ENCODE measurements at regions not wholly inside any gene's neighbourhood (a gene's known extent, or its start where the extent isn't known, plus 50 kb on each side); places are given as distances from the start of the nearest gene placed in this dataset.
A peak's percentile ranks its signal among the peaks of the same experiment; 100 is the strongest.

DNA sequence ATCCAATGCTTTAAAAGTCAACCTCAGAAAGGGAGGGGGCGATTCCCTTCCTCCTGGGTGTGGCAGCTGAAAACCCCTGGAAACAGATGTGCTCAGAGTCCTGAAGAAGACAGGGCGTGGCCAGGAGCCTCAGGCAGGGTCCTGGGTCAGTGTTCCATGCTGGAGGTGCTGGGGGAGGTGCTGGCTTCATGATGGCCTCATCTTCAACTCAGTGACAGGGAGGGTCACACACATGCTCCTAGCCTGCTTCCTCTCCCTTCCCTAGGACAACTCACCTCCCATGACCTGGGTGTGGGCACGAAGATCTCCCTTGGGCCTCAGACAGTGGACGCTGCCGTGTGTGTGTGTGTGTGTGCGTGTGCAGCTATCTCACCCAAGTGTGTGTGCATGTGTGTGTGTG is 245.6 kb upstream of the B3GAT1 start:
- no peak overlapping the region for H3K56ac ChIP-seq (replicated peaks; ENCODE audit: insufficient read length, low read depth, low read length)
- no peak overlapping the region for H4K8ac ChIP-seq (ENCODE audit: extremely low read depth, insufficient read depth, low read length)
- no peak overlapping the region for H3K4me3 ChIP-seq (ENCODE audit: extremely low read depth in 1 of 4, insufficient read depth in 2 of 4, low read depth in 3 of 4, low read length in 4 of 4)
- H3K4me1 ChIP-seq (replicated peaks in 1 of 4; ENCODE audit: control insufficient read depth in 3 of 4, insufficient read depth in 4 of 4, low read length in 3 of 4), result no peaks in the 10 kb centered on the region; a peak in 1 of 7 replicates
- peaks cover 4 to 8% of the 10 kb centered on the region in 2 experiments; a peak in 1 of 4 replicates for H3K9me3 ChIP-seq (ENCODE audit: insufficient read depth in 2 of 2, low read depth in 1 of 2, low read length in 1 of 2)
- H2AFZ ChIP-seq (ENCODE audit: low read length), result no peak overlapping the region
- H2BK5ac ChIP-seq (ENCODE audit: low read depth, low read length), result no peak overlapping the region
- H3K36me3 ChIP-seq (ENCODE audit: control insufficient read depth in 2 of 4, insufficient read depth in 4 of 4, low read length in 3 of 4), result no peaks in the 10 kb centered on the region
- H2AK5ac ChIP-seq (ENCODE audit: low read depth, low read length), result no peak overlapping the region
- no peak overlapping the region for H2BK120ac ChIP-seq (replicated peaks; ENCODE audit: low read depth, low read length)
- no peaks in the 10 kb centered on the region for H3K27me3 ChIP-seq (replicated peaks in 1 of 4; ENCODE audit: control insufficient read depth in 3 of 4, extremely low read depth in 1 of 4, insufficient read depth in 3 of 4, low read length in 3 of 4)
- TF ChIP-seq ASH2L (IDR thresholded peaks at IDR 0.05; ENCODE audit: low read length) (no peak), CHD1 (IDR thresholded peaks at IDR 0.05; ENCODE audit: low read depth, low read length) (no peak), RAD21 (IDR thresholded peaks at IDR 0.05 in 1 of 2, conservative IDR thresholded peaks at IDR 0.05 in 1 of 2; ENCODE audit: low read depth in 2 of 2, low read length in 2 of 2) (no peak)
- TF ChIP-seq, protein P1, sequence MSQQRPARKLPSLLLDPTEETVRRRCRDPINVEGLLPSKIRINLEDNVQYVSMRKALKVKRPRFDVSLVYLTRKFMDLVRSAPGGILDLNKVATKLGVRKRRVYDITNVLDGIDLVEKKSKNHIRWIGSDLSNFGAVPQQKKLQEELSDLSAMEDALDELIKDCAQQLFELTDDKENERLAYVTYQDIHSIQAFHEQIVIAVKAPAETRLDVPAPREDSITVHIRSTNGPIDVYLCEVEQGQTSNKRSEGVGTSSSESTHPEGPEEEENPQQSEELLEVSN (IDR thresholded peaks at IDR 0.05), result no peak
- H3K18ac ChIP-seq (ENCODE audit: extremely low read depth, low read length), result no peak overlapping the region; the same call in 1 of the 2 replicates
- no peaks in the 10 kb centered on the region for H3K79me1 ChIP-seq (ENCODE audit: low read depth, low read length)
- no peak overlapping the region for H2BK20ac ChIP-seq (ENCODE audit: low read length)
- no peak overlapping the region for H3K23ac ChIP-seq (ENCODE audit: insufficient read length)
- H4K5ac ChIP-seq (ENCODE audit: insufficient read length, low read depth, low read length), result no peak overlapping the region
- no peak overlapping the region for H3K4ac ChIP-seq (replicated peaks; ENCODE audit: insufficient read length, low read depth, low read length)
- H2BK15ac ChIP-seq (ENCODE audit: low read length), result no peak overlapping the region
- H4K91ac ChIP-seq (replicated peaks; ENCODE audit: insufficient read length, low read length), result no peak overlapping the region
- CTCF ChIA-PET (ENCODE audit: partially characterized antibody), result interaction anchor here (1.2 to 1.6 kb wide), 2 partner anchors 11 to 45 kb away, joined by 3 to 5 read pairs; no protein-coding TSS in a partner anchor
- WGBS, 2 experiments (ENCODE audit: extremely low coverage in 1 of 2, insufficient coverage in 1 of 2, insufficient read length in 1 of 2, insufficient replicate concordance in 2 of 2, low coverage in 1 of 2, low lambda C conversion rate in 2 of 2, missing lambda C conversion rate in 1 of 2), result 81% methylated on average over 5 of the region's 6 CpGs; no CpG with 5 or more reads in 1 of the 2 experiments
- no peak overlapping the region; a peak in 1 of 7 replicates for H3K9ac ChIP-seq (replicated peaks in 1 of 4; ENCODE audit: extremely low read depth in 1 of 4, low read depth in 3 of 4, low read length in 3 of 4)
- peak overlapping the region; percentile 81; the same call in 1 of the 2 replicates for H2BK12ac ChIP-seq (ENCODE audit: low read depth, low read length)
- H4K20me1 ChIP-seq (replicated peaks in 1 of 2; ENCODE audit: control insufficient read depth in 1 of 2, insufficient read depth in 2 of 2, low read length in 2 of 2), result no peaks in the 10 kb centered on the region
- DNase-seq (ENCODE audit: low read depth in 1 of 2, low spot score in 2 of 2) (peak in 1 of 2 experiments; percentile 35), FAIRE-seq (no peak)
- POLR2A ChIA-PET (ENCODE audit: partially characterized antibody), result no interaction called here
- H3K23me2 ChIP-seq (ENCODE audit: low read depth, low read length), result no peaks in the 10 kb centered on the region; the same call in 1 of the 2 replicates
- H3K79me2 ChIP-seq (ENCODE audit: control insufficient read depth in 1 of 2, insufficient read depth in 2 of 2, low read length in 2 of 2), result no peaks in the 10 kb centered on the region
- no peak overlapping the region for H3K14ac ChIP-seq (ENCODE audit: insufficient read length)
- H3K27ac ChIP-seq (ENCODE audit: low read depth, low read length), result no peak overlapping the region
- no peak overlapping the region for H3K4me2 ChIP-seq (ENCODE audit: insufficient read depth in 1 of 2, low read depth in 2 of 2, low read length in 2 of 2)
